Natural killer cell (primary cell): ENCODE measurements at regions not wholly inside any gene's neighbourhood (a gene's known extent, or its start where the extent isn't known, plus 50 kb on each side); places are given as distances from the start of the nearest gene placed in this dataset.

Source experiments
- ATAC-seq, 3 donors: fragments of 150-1000 bp in 2 of 3; fragments of 200-7000 bp in 1 of 3; cut with Tn5 transposase; 1 replicate in 1 of 3; 2 replicates in 2 of 3; pipeline ENCODE4 v1.10.0; 2021; ENCODE audit warnings: mild to moderate bottlenecking in 2 of 3, moderate library complexity in 2 of 3
- DNase-seq, 2 donors: peaks; one replicate each; pipeline versions ENCODE4 v3.0.0 to v3.0.0-alpha.2; 2013 to 2021; ENCODE audit warnings: mixed read lengths in 1 of 2
- H3K27ac ChIP-seq: one replicate; pipeline ENCODE4 v1.5.1; 2013; ENCODE audit warnings: mild to moderate bottlenecking, low read length
- H3K27me3 ChIP-seq: one replicate; pipeline ENCODE4 v1.6.1; 2013; ENCODE audit warnings: low read length; ENCODE audit not compliant: control insufficient read depth, insufficient read depth
- H3K36me3 ChIP-seq: one replicate; pipeline ENCODE4 v1.6.1; 2013; ENCODE audit warnings: low read length; ENCODE audit not compliant: control insufficient read depth, insufficient read depth
- H3K4me1 ChIP-seq: one replicate; pipeline ENCODE4 v1.6.1; 2013; ENCODE audit warnings: low read length; ENCODE audit not compliant: control insufficient read depth, insufficient read depth
- H3K4me3 ChIP-seq: one replicate; pipeline ENCODE4 v1.5.1; 2013; ENCODE audit warnings: low read length
- H3K9me3 ChIP-seq: one replicate; pipeline ENCODE4 v1.6.1; 2013; ENCODE audit warnings: low read length; ENCODE audit not compliant: control insufficient read depth, insufficient read depth
- H3K27ac Mint-ChIP-seq, 2 donors: one replicate each; pipeline ENCODE4 v1.8.0; 2022; ENCODE audit warnings: mild to moderate bottlenecking in 2 of 2, mixed read lengths in 2 of 2, moderate library complexity in 1 of 2
- H3K27me3 Mint-ChIP-seq, 2 donors: one replicate each; pipeline ENCODE4 v1.8.0; 2022; ENCODE audit warnings: low read depth in 2 of 2, mixed read lengths in 2 of 2
- H3K36me3 Mint-ChIP-seq: one replicate; pipeline ENCODE4 v1.8.0; 2022; ENCODE audit warnings: mixed read lengths
- H3K4me1 Mint-ChIP-seq, 2 donors: one replicate each; pipeline ENCODE4 v1.8.0; 2022; ENCODE audit warnings: mixed read lengths in 2 of 2
- H3K4me3 Mint-ChIP-seq: one replicate; pipeline ENCODE4 v1.8.0; 2022; ENCODE audit warnings: mild to moderate bottlenecking, moderate library complexity, mixed read lengths
- H3K9me3 Mint-ChIP-seq, 2 donors: one replicate each; pipeline ENCODE4 v1.8.0; 2022; ENCODE audit warnings: mixed read lengths in 2 of 2
- WGBS: methylation state at CpG from one replicate; pipeline ENCODE4 v1.1.7; 2013; ENCODE audit warnings: missing lambda C conversion rate; ENCODE audit not compliant: insufficient coverage; 5-methylcytosine and 5-hydroxymethylcytosine counted together
- intact Hi-C: fragments of 100-400 bp; cut with micrococcal nuclease; formaldehyde crosslinking; loops from one replicate; pipeline ENCODE4 v1.14.2; 2022
- TF ChIP-seq, protein P1 (sequence below): fragments of 200-600 bp; IDR thresholded peaks from one replicate; pipeline ENCODE4 v1.8.0; 2022; ENCODE audit warnings: antibody characterized with exemption

- DNase-seq (no peak), ATAC-seq (no peak)
- no peak overlapping the region for H3K4me3 ChIP-seq
- Mint-ChIP-seq H3K9me3 (no peaks in the 10 kb centered on the region), H3K36me3 (no peaks in the 10 kb centered on the region), H3K4me1 (no peaks in the 10 kb centered on the region), H3K4me3 (no peak overlapping the region), H3K27me3 (peaks cover 22 to 39% of the 10 kb centered on the region in 2 donors), H3K27ac (no peak overlapping the region)
- H3K36me3 ChIP-seq = no peaks in the 10 kb centered on the region
- 0% methylated on average over 1 of the region's 1 CpG for WGBS
- intact Hi-C loops = loop anchor here (1.0 kb wide), 1 partner anchor 157 kb away; no protein-coding TSS in a partner anchor
- TF ChIP-seq, protein P1, sequence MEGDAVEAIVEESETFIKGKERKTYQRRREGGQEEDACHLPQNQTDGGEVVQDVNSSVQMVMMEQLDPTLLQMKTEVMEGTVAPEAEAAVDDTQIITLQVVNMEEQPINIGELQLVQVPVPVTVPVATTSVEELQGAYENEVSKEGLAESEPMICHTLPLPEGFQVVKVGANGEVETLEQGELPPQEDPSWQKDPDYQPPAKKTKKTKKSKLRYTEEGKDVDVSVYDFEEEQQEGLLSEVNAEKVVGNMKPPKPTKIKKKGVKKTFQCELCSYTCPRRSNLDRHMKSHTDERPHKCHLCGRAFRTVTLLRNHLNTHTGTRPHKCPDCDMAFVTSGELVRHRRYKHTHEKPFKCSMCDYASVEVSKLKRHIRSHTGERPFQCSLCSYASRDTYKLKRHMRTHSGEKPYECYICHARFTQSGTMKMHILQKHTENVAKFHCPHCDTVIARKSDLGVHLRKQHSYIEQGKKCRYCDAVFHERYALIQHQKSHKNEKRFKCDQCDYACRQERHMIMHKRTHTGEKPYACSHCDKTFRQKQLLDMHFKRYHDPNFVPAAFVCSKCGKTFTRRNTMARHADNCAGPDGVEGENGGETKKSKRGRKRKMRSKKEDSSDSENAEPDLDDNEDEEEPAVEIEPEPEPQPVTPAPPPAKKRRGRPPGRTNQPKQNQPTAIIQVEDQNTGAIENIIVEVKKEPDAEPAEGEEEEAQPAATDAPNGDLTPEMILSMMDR = no peak
- peaks cover 6% of the 10 kb centered on the region for H3K27me3 ChIP-seq
- no peak overlapping the region for H3K27ac ChIP-seq
- no peaks in the 10 kb centered on the region for H3K9me3 ChIP-seq
- H3K4me1 ChIP-seq = no peaks in the 10 kb centered on the region
Measured at GRCh38 chr18:59994357-59994756, 94.6 kb downstream of the PMAIP1 start.

DNA sequence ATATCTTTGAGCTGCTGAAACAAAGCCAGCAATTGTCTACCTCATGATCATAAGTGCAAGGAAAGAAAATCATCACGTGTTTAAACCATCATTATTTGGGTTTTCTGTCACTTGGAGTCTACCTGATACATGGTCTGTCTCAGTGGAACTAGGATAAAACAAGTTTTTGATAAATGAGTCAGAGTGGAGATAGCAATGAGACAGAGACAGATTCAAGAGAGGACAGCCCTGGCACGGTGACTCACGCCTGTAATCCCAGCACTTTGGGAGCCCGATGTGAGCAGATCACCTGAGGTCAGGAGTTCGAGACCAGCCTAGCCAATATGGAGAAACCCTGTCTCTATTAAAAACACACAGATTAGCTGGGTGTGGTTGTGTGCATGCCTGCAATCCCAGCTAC is 93.8 kb downstream of the PMAIP1 start:
- Mint-ChIP-seq H3K27ac (no peak overlapping the region), H3K36me3 (no peaks in the 10 kb centered on the region), H3K4me1 (no peaks in the 10 kb centered on the region), H3K9me3 (no peaks in the 10 kb centered on the region), H3K4me3 (no peak overlapping the region), H3K27me3 (peaks cover 21 to 37% of the 10 kb centered on the region in 2 donors)
- DNase-seq (no peak), ATAC-seq (no peak)
- H3K4me3 ChIP-seq = no peak overlapping the region
- peaks cover 9% of the 10 kb centered on the region for H3K27me3 ChIP-seq
- no peak overlapping the region for H3K27ac ChIP-seq
- WGBS = 81% methylated on average over 5 of the region's 5 CpGs
- intact Hi-C loops = no loop called here
- no peaks in the 10 kb centered on the region for H3K36me3 ChIP-seq
- TF ChIP-seq, protein P1 = no peak
- H3K4me1 ChIP-seq = no peaks in the 10 kb centered on the region
- H3K9me3 ChIP-seq = no peaks in the 10 kb centered on the region

DNA sequence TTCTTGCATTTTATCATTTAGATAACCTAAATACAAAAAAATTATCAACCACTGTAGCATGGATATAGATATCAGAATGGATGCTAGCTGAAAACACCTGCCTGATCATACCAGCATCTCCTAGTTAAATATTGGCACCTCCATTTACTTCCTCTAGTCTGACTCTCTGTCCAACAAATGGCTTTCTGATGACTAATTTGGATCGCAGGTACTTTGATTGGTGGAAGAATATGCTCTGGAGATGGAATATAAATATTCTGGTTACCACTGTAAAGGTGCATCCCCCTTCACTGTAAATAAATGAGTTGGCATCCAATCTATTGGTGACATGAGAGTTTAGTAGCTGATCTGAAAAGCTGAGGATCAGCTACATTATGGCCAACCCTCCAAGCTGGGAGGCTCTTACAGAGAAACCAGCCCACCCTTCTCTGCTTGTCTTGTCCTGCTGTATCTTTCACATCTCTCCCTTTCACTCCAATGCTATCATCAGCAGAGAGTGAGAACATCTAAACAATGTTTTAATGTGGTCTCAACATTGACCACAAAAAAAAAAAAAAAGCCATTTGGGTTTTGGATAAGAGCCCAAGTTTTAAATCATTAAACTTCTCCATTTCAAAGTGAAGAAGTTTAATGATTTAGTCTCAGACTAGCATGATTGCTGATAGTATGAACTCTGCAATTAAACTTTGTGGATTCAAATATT is 90.5 kb downstream of the PMAIP1 start:
- H3K27ac Mint-ChIP-seq = no peak overlapping the region
- H3K4me3 Mint-ChIP-seq = no peak overlapping the region
- H3K27me3 Mint-ChIP-seq = peaks cover 20 to 29% of the 10 kb centered on the region in 2 donors
- no peaks in the 10 kb centered on the region for H3K36me3 Mint-ChIP-seq
- no CpG with 5 or more reads among the region's 1 CpG for WGBS
- intact Hi-C loops = no loop called here
- Histone ChIP-seq H3K4me3 (no peak overlapping the region), H3K9me3 (no peaks in the 10 kb centered on the region), H3K36me3 (no peaks in the 10 kb centered on the region), H3K4me1 (no peaks in the 10 kb centered on the region), H3K27ac (no peak overlapping the region), H3K27me3 (peaks cover 9% of the 10 kb centered on the region)
- no peaks in the 10 kb centered on the region for H3K4me1 Mint-ChIP-seq
- DNase-seq (no peak), ATAC-seq (no peak)
- no peaks in the 10 kb centered on the region for H3K9me3 Mint-ChIP-seq
- TF ChIP-seq, protein P1 = no peak
